GM12878 (cell line): ENCODE measurements at regions not wholly inside any gene's neighbourhood (a gene's known extent, or its start where the extent isn't known, plus 50 kb on each side); places are given as distances from the start of the nearest gene placed in this dataset.

ENCODE experiments used
- ATAC-seq: fragments of 200-7000 bp; cut with Tn5 transposase; 3 replicates; pipeline ENCODE4 v1.9.1; 2020; ENCODE audit warnings: mild to moderate bottlenecking, moderate library complexity
- BruUV-seq: library from RNA; stranded (reverse); fragments of 400-500 nt; replicated peaks from 2 replicates; lab custom pipeline; 2021; lab: Mats Ljungman, UMichigan
- CTCF ChIA-PET: fragments of 300-600 bp; sonication (Branson Sonifier 250); formaldehyde crosslinking; extraction: SDS; loops from one replicate; lab custom pipeline; 2021; ENCODE audit warnings: inconsistent platforms; lab: Yijun Ruan, JAX
- POLR2A ChIA-PET: fragments of 350-600 bp; formaldehyde crosslinking; extraction: SDS; loops from one replicate; lab custom pipeline; 2021; ENCODE audit warnings: inconsistent platforms; lab: Charles Lee
- RAD21 ChIA-PET: fragments of 300-600 bp; sonication (Branson Sonifier 250); formaldehyde crosslinking; loops from one replicate; lab custom pipeline; 2023; ENCODE audit warnings: antibody characterized with exemption; ENCODE audit not compliant: unreplicated experiment; lab: Charles Lee
- SMC1A ChIA-PET: fragments of 300-600 bp; sonication (Branson Sonifier 250); formaldehyde crosslinking; loops from one replicate; lab custom pipeline; 2023; ENCODE audit not compliant: unreplicated experiment, uncharacterized antibody; lab: Charles Lee
- DNase-seq: peaks from one replicate; pipeline ENCODE4 v3.0.0-alpha.2; 2011; ENCODE audit warnings: low read depth, low spot score
- FAIRE-seq: peaks from 3 replicates; lab custom pipeline; 2011; peaks lifted over from hg19 to GRCh38; lab: Jason Lieb, UNC
- H2AFZ ChIP-seq: 2 replicates; pipeline ENCODE4 v1.6.0; 2011; ENCODE audit warnings: low read depth, low read length, control low read depth; ENCODE audit not compliant: control insufficient read depth
- H3K27ac ChIP-seq: 2 replicates; pipeline ENCODE4 v1.5.1; 2011; ENCODE audit warnings: control low read depth; ENCODE audit not compliant: control insufficient read depth, insufficient read depth
- H3K27me3 ChIP-seq, 2 experiments: replicated peaks in 1 of 2; 2 replicates each; pipeline versions ENCODE4 v1.6.0 to v1.6.1; 2011; ENCODE audit warnings: low read length in 1 of 2; ENCODE audit not compliant: control insufficient read depth in 2 of 2, insufficient read depth in 2 of 2
- H3K36me3 ChIP-seq, 2 experiments: 2 replicates each; pipeline ENCODE4 v1.5.1; 2011; ENCODE audit warnings: low read length in 1 of 2; ENCODE audit not compliant: control insufficient read depth in 2 of 2, insufficient read depth in 2 of 2
- H3K4me1 ChIP-seq: 2 replicates; pipeline ENCODE4 v1.6.1; 2011; ENCODE audit warnings: mild to moderate bottlenecking, low read length, moderate library complexity, mixed read lengths; ENCODE audit not compliant: control insufficient read depth, insufficient read depth
- H3K4me2 ChIP-seq: 2 replicates; pipeline ENCODE4 v1.6.0; 2011; ENCODE audit warnings: control low read depth; ENCODE audit not compliant: control insufficient read depth, insufficient read depth
- H3K4me3 ChIP-seq: fragments of 200-600 bp; sonication (generic); 2 replicates; pipeline ENCODE4 v1.5.1; 2016
- H3K79me2 ChIP-seq: 2 replicates; pipeline ENCODE4 v1.6.0; 2011; ENCODE audit warnings: low read length; ENCODE audit not compliant: control insufficient read depth, insufficient read depth
- H3K9ac ChIP-seq: 2 replicates; pipeline ENCODE4 v1.8.0; 2011; ENCODE audit warnings: low read length, control low read depth, mixed read lengths; ENCODE audit not compliant: control insufficient read depth, insufficient read depth
- H3K9me3 ChIP-seq: replicated peaks from 3 replicates; pipeline ENCODE4 v1.5.1; 2011; ENCODE audit warnings: mild to moderate bottlenecking, low read length; ENCODE audit not compliant: control insufficient read depth, insufficient read depth
- H4K20me1 ChIP-seq: 2 replicates; pipeline ENCODE4 v1.6.0; 2011; ENCODE audit not compliant: control insufficient read depth, insufficient read depth
- BCL3 ChIP-seq: IDR thresholded peaks from 2 replicates; pipeline ENCODE4 v1.6.1; 2011; ENCODE audit warnings: borderline replicate concordance, low read depth, mild to moderate bottlenecking, moderate library complexity, low read length; ENCODE audit not compliant: insufficient read depth, poor library complexity, severe bottlenecking
- BMI1 ChIP-seq: fragments of 450-650 bp; IDR thresholded peaks from 2 replicates; pipeline ENCODE4 v1.6.1; 2016; ENCODE audit warnings: mild to moderate bottlenecking, moderate library complexity, borderline replicate concordance
- CUX1 ChIP-seq: IDR thresholded peaks from 2 replicates; pipeline ENCODE4 v1.6.1; 2012; ENCODE audit warnings: improper control_type of control experiment, low read depth, low read length; ENCODE audit not compliant: insufficient replicate concordance
- FOXM1 ChIP-seq: IDR thresholded peaks from 2 replicates; pipeline ENCODE4 v1.6.1; 2012; ENCODE audit warnings: low read depth, mild to moderate bottlenecking, inconsistent platforms, low read length, moderate library complexity
- HSF1 ChIP-seq: fragments of 150-350 bp; IDR thresholded peaks from 2 replicates; pipeline ENCODE4 v1.6.1; 2014; ENCODE audit warnings: mild to moderate bottlenecking, low read depth, low read length
- IKZF1 ChIP-seq: fragments of 450-650 bp; conservative IDR thresholded peaks from 2 replicates; pipeline ENCODE4 v1.6.1; 2017; ENCODE audit warnings: antibody characterized with exemption, mild to moderate bottlenecking
- MTA2 ChIP-seq: fragments of 450-650 bp; IDR thresholded peaks from 2 replicates; pipeline ENCODE4 v1.6.1; 2016; ENCODE audit warnings: low read depth, mild to moderate bottlenecking, moderate library complexity
- PAX8 ChIP-seq: fragments of 450-650 bp; IDR thresholded peaks from 2 replicates; pipeline ENCODE4 v1.6.1; 2017; ENCODE audit warnings: mild to moderate bottlenecking, moderate library complexity
- PRDM15 ChIP-seq: fragments of 450-650 bp; formaldehyde crosslinking; IDR thresholded peaks from 2 replicates; pipeline ENCODE4 v1.4.0; 2020; ENCODE audit warnings: mild to moderate bottlenecking, moderate library complexity
- RELA ChIP-seq: fragments of 450-650 bp; IDR thresholded peaks from 2 replicates; pipeline ENCODE4 v1.8.0; 2014; ENCODE audit warnings: borderline replicate concordance; ENCODE audit not compliant: partially characterized antibody
- RUNX3 ChIP-seq: IDR thresholded peaks from 2 replicates; pipeline ENCODE4 v1.6.1; 2012; ENCODE audit warnings: low read length, inconsistent platforms
- SPI1 ChIP-seq: IDR thresholded peaks from 2 replicates; pipeline ENCODE4 v1.6.1; 2011; ENCODE audit warnings: low read depth, mild to moderate bottlenecking, low read length, moderate library complexity, borderline replicate concordance; ENCODE audit not compliant: insufficient read depth
- YBX1 ChIP-seq: fragments of 450-650 bp; IDR thresholded peaks from 2 replicates; pipeline ENCODE4 v1.6.1; 2016; ENCODE audit warnings: antibody characterized with exemption
- WGBS: methylation state at CpG from one replicate; pipeline ENCODE4 v1.1.6; 2016; ENCODE audit warnings: low lambda C conversion rate; ENCODE audit not compliant: insufficient replicate concordance, insufficient coverage; ENCODE audit errors: missing lambda C conversion rate; 5-methylcytosine and 5-hydroxymethylcytosine counted together
- in situ Hi-C: fragments of 300-500 bp; cut with MboI; formaldehyde crosslinking; loops from 9 replicates; pipeline ENCODE4 v1.14.3; 2018; ENCODE audit warnings: mixed read lengths
- intact Hi-C: fragments of 100-400 bp; cut with micrococcal nuclease; formaldehyde crosslinking; loops from one replicate; pipeline ENCODE4 v1.14.2; 2022; ENCODE audit not compliant: unreplicated experiment

GRCh38 chr7:67496589-67496988, 500.0 kb downstream of the TYW1 start:
- no peak overlapping the region for H3K27ac ChIP-seq
- H3K79me2 ChIP-seq: no peaks in the 10 kb centered on the region
- ChIA-PET SMC1A (no interaction called here), CTCF (interaction anchor here (0.9 kb wide), 1 partner anchor 13 kb away, joined by 3 read pairs; no protein-coding TSS in a partner anchor), POLR2A (no interaction called here), RAD21 (no interaction called here)
- in situ Hi-C loops (no loop called here), intact Hi-C loops (no loop called here)
- H3K4me3 ChIP-seq: no peak overlapping the region
- no peak overlapping the region for H3K4me2 ChIP-seq
- H4K20me1 ChIP-seq: no peaks in the 10 kb centered on the region
- no peak overlapping the region for H3K9ac ChIP-seq
- no peak for DNase-seq
- H3K4me1 ChIP-seq: no peaks in the 10 kb centered on the region
- no TSS peak for BruUV-seq
- WGBS: 50% methylated on average over 7 of the region's 7 CpGs
- no peaks in the 10 kb centered on the region for H3K27me3 ChIP-seq
- H3K9me3 ChIP-seq: no peaks in the 10 kb centered on the region; the same call in 2 of the 3 replicates
- H3K36me3 ChIP-seq: no peaks in the 10 kb centered on the region
- FAIRE-seq: no peak
- no peak for ATAC-seq
- no peak overlapping the region for H2AFZ ChIP-seq
- no peak for TF ChIP-seq RELA
- TF ChIP-seq IKZF1: no peak
- TF ChIP-seq PAX8: no peak
- no peak for TF ChIP-seq RUNX3
- TF ChIP-seq YBX1: no peak
- TF ChIP-seq BCL3: no peak
- no peak for TF ChIP-seq PRDM15 (CRISPR knock-in tag)
- TF ChIP-seq HSF1: no peak
- TF ChIP-seq MTA2: no peak
- TF ChIP-seq SPI1: no peak
- no peak for TF ChIP-seq BMI1
- no peak for TF ChIP-seq CUX1
- no peak for TF ChIP-seq FOXM1
